22Rv1 (cell line): ENCODE measurements at regions not wholly inside any gene's neighbourhood (a gene's known extent, or its start where the extent isn't known, plus 50 kb on each side); places are given as distances from the start of the nearest gene placed in this dataset.

Experiments
- ZFX ChIP-seq: fragments of 450-650 bp; IDR thresholded peaks from 2 replicates; pipeline ENCODE4 v1.6.1; 2017; ENCODE audit warnings: antibody characterized with exemption, borderline replicate concordance
- TF ChIP-seq, protein P1 (sequence below): fragments of 450-650 bp; IDR thresholded peaks from 2 replicates; pipeline ENCODE4 v1.5.1; 2017; ENCODE audit warnings: mild to moderate bottlenecking

GRCh38 chr10:124279882-124280281, 138.8 kb downstream of the OAT start:
- TF ChIP-seq, protein P1, sequence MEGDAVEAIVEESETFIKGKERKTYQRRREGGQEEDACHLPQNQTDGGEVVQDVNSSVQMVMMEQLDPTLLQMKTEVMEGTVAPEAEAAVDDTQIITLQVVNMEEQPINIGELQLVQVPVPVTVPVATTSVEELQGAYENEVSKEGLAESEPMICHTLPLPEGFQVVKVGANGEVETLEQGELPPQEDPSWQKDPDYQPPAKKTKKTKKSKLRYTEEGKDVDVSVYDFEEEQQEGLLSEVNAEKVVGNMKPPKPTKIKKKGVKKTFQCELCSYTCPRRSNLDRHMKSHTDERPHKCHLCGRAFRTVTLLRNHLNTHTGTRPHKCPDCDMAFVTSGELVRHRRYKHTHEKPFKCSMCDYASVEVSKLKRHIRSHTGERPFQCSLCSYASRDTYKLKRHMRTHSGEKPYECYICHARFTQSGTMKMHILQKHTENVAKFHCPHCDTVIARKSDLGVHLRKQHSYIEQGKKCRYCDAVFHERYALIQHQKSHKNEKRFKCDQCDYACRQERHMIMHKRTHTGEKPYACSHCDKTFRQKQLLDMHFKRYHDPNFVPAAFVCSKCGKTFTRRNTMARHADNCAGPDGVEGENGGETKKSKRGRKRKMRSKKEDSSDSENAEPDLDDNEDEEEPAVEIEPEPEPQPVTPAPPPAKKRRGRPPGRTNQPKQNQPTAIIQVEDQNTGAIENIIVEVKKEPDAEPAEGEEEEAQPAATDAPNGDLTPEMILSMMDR: no peak
- TF ChIP-seq ZFX: no peak
